ENCODE measurements at regions not wholly inside any gene's neighbourhood (a gene's known extent, or its start where the extent isn't known, plus 50 kb on each side); places are given as distances from the start of the nearest gene placed in this dataset.
A peak's percentile ranks its signal among the peaks of the same experiment; 100 is the strongest.
"Not testable (repeated sequence)": the region's sequence is repeated elsewhere in the genome, so short reads cannot be mapped to it uniquely, and the experiment has no call there.

DNA sequence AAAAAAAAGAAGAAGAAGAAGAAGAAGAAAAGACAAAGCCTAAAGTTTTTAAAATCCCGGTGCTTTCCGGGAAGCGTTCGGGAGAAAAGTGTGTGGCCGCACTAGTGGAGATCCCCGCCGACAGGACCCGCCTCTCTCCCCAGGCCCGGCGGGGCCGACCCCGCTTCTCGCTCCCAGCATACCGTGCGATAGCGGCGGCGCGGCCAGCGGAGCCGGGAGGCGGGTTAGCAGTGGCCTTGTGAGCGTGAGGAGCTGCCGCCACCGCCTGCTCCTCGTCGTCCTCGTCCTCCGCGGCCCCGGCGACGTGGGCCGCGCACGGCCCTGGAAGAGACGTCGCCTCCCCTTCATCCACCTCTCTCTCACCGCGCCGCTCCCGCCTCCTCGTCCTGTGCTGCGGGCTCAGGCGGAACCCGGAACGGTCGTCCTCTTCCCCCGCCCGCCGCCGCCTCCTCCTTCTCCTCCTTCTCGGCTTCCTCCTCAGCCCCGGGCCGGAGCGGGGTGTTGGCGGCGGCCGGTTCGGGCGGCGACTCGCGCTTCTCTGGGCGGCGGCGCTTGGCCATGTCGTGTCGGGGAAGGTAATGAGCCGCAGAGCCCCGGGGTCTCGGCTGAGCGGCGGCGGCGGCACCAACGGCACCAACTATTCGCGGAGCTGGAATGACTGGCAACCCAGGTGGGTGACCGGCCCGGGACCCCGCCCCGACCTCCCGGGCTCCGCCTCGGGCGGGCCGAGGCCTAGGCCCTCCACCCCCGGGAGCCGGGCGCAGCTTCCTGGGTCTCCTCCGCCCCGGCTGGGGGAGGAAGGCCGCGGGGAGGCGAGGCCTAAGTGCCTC lies 62.6 kb upstream of the CDR2 start:
- peak; percentile 7 for DNase-seq

DNA sequence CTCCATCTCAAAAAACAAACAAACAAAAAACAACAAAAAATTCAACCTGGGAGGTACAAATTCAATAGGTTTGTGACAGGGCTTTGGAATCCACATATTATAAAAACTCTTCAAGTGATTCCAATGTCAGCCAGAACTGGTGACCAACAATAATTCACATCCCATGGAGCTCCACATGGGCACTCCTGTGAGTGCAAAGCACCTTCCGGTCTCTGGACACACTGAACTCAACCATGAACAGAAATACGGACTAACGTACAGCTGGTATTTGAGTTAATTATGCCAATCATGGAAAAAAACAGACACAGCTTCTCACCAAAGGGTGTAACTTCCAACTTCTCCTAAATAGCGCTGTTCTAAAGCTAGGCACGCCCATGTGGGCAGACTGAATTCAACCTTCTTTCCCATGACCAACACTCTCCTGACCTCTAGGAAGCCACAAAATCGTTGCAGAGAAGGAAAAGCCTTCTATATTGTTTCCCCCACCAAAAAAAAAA lies 62.0 kb upstream of the CDR2 start:
- not testable (repeated sequence) for DNase-seq

GRCh38 chr16:22431314-22431713 lies 56.9 kb upstream of the CDR2 start:
- not testable (repeated sequence) for DNase-seq

DNA sequence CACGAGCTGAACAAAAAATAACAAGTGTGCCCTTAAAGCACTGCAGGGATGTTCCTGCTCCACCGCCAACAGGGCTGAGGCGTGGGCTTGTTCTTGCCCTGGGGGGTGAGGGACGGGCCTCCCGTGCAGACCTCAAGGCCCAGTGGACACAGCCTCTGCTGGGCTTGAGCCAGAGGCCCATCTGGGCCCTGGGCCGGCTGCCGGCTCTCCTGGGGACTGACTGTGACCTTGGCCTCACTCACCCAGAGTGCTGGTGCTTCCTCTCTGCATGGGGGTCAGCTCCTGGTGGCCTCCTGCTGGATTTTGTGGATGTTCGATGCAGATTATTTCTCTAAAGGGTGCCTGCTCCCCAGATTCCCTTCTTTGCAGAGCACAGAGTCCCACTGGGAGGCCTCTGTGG lies 54.2 kb upstream of the CDR2 start:
- DNase-seq = no peak

DNA sequence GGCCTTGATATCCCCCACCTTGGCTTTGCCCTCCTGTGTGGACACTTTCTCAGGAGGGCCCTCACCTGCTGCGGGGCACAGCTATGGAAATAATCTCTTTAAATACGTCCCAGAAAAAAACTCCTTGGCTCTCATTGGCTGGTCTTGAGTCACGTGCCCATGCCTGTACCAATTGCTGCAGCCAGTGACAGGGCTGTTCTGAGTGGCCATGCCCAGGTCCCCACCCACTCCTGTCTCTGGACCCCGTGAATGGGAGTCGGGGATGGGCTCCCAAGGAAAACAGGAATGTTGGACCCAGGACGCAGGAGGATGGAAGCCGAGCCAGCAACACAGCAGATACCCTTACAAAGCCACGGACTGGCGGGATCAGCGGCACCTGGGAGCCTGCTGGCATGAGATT lies 53.1 kb upstream of the CDR2 start:
- DNase-seq = no peak

DNA sequence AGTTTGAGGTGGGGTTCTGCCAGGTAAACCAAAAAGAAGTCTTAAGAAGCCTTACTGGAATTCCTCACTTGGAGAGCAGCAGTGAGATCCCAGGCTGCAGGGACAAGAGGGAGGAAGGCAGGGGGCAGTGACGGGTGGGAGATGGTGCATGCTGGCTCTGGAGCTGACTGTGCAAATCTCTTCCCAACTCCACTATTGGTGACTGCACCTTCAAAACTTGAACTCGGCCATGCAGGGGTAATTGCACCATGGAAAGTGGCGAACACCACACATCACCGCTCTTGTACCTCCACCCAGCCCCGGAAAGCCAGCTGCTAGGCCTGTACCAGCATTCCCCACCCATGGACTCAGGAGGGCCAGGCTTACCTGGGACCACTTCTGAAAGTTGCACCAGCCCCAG lies 51.4 kb upstream of the CDR2 start:
- no peak for DNase-seq

DNA sequence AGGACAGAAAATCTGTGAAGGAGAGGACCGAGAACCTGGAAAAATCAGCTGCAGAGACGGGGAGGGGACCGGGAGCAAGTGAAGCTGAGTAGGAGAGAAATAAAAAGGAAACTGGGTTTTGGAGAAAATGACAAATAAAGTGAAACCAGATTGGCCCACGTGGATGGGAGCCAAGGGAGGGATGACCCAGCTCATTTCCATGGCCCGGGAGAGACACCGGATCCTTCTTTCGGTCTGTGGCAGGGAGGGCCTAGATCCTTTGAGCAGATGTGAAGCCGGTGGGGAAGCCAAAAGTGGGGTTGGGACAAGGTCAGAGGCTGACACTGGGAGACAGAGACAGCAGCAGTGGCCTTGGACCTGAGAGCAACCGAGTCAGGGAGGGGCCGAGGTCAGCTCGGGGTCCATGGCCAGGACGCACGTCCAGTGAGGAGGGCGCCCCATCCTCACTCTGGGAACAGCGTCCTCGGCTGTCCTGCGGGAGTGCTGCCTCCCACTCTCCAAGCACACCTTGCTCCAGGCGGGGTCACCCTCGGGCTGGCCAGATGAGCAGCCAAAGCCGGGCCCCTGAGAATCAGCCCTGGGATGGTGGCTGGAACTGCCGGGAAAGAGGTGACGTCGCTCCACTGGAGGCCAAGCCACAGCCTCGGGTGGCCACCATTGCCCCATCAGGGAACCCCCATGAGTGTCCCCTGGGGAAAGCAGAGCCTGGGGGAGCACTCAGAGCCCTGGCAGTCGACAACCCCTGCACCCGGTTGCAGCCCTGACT lies 50.8 kb upstream of the CDR2 start:
- DNase-seq = no peak

DNA sequence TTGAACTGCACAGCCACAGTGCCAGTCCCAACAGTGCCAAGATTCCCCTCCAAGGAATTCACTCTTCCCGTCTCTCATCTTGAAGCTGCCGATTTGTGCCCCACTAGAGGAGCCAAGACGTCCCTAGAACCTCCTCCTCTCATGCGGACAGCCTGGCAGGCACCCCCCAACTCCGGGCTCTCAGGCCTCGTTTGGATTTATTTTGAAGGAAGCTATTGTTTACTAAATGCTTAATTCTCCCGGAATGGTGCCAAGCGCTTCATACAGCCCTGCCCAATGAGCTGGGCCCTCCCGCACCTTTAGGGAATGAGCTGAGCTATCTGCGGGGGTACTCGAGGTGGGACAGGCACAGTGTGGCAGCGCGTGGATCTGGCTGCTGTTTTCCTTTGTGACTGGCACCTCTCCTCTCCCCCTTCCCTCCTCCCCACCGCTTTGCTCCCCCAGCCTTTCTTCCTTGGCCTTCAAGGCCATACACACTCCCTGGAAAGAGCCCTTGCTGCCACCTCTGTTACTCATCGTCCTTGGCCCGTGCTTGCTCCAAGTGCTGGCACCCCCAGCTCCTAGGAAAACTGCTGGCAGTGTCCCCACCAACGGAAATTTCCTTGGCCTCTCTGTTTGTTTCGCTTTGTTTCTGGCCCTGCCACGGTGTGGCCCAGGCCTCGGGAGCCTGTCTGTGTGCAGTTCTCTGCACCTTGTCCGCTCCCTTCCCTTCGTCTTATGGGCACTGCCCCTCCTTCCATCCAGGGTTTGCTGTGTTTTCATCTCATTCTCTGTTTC lies 49.9 kb upstream of the CDR2 start:
- DNase-seq = no peak
